HepG2 (cell line): ENCODE measurements at regions not wholly inside any gene's neighbourhood (a gene's known extent, or its start where the extent isn't known, plus 50 kb on each side); places are given as distances from the start of the nearest gene placed in this dataset.

ENCODE experiments used
- ATAC-seq: fragments of 200-7000 bp; cut with Tn5 transposase; 3 replicates; pipeline ENCODE4 v1.9.1; 2020; ENCODE audit warnings: mild to moderate bottlenecking, moderate library complexity
- BruUV-seq: library from RNA; stranded (reverse); fragments of 400-500 nt; replicated peaks from 2 replicates; lab custom pipeline; 2021; lab: Mats Ljungman, UMichigan
- CTCF ChIA-PET: fragments of 300-600 bp; formaldehyde crosslinking; extraction: SDS; loops from one replicate; lab custom pipeline; 2021; ENCODE audit warnings: low total read pairs, inconsistent platforms, low intra/inter-chr PET ratio; lab: Yijun Ruan, JAX
- POLR2A ChIA-PET: fragments of 350-600 bp; sonication (Branson Sonifier 250); formaldehyde crosslinking; loops from one replicate; lab custom pipeline; 2020; ENCODE audit warnings: antibody characterized with exemption, inconsistent platforms; lab: Yijun Ruan, JAX
- DNase-seq: peaks from one replicate; pipeline ENCODE4 v3.0.0-alpha.2; 2015; ENCODE audit warnings: low spot score
- FAIRE-seq: peaks from 3 replicates; lab custom pipeline; 2011; peaks lifted over from hg19 to GRCh38; lab: Jason Lieb, UNC
- H2AFZ ChIP-seq: one replicate; pipeline ENCODE4 v1.6.1; 2011; ENCODE audit warnings: low read length, inconsistent platforms
- H3K27ac ChIP-seq: fragments of 300-600 bp; 3 replicates; pipeline ENCODE4 v1.8.0; 2011; ENCODE audit warnings: mixed run types, mild to moderate bottlenecking, mixed read lengths, low read length, inconsistent platforms; ENCODE audit not compliant: insufficient read depth; ENCODE audit errors: extremely low read length
- H3K27me3 ChIP-seq, 2 experiments: fragments of 200-600 bp in 1 of 2; 2 replicates in 1 of 2; 3 replicates in 1 of 2; pipeline versions ENCODE4 v1.6.0 to v1.8.0; 2011; ENCODE audit warnings: low read length in 2 of 2, mild to moderate bottlenecking in 2 of 2, moderate library complexity in 2 of 2, inconsistent platforms in 1 of 2; ENCODE audit not compliant: insufficient read depth in 2 of 2, control insufficient read depth in 1 of 2
- H3K36me3 ChIP-seq, 2 experiments: fragments of 200-600 bp in 1 of 2; replicated peaks in 1 of 2; 2 replicates in 1 of 2; 3 replicates in 1 of 2; pipeline versions ENCODE4 v1.5.1 to v1.8.0; 2011; ENCODE audit warnings: low read length in 2 of 2, inconsistent platforms in 1 of 2; ENCODE audit not compliant: insufficient read depth in 2 of 2, control insufficient read depth in 1 of 2
- H3K4me1 ChIP-seq: 2 replicates; pipeline ENCODE4 v1.5.1; 2012; ENCODE audit warnings: low read length, inconsistent platforms; ENCODE audit not compliant: insufficient read depth
- H3K4me2 ChIP-seq: 2 replicates; pipeline ENCODE4 v1.6.0; 2011; ENCODE audit warnings: low read depth, low read length, inconsistent platforms
- H3K4me3 ChIP-seq, 3 experiments: fragments of 200-600 bp in 1 of 3; sonication (generic), shearing (Covaris generic) in 1 of 3; replicated peaks in 1 of 3; 2 replicates each; pipeline ENCODE4 v1.5.1; 2011 to 2016; ENCODE audit warnings: low read length in 3 of 3, inconsistent platforms in 2 of 3, low read depth in 2 of 3, mild to moderate bottlenecking in 2 of 3, control low read depth in 1 of 3, mixed read lengths in 1 of 3; ENCODE audit not compliant: insufficient read depth in 1 of 3
- H3K79me2 ChIP-seq: one replicate; pipeline ENCODE4 v1.6.1; 2011; ENCODE audit warnings: low read length, inconsistent platforms; ENCODE audit not compliant: insufficient read depth
- H3K9ac ChIP-seq: 2 replicates; pipeline ENCODE4 v1.6.0; 2011; ENCODE audit warnings: mild to moderate bottlenecking, low read depth, low read length, inconsistent platforms; ENCODE audit not compliant: insufficient read depth
- H3K9me3 ChIP-seq: 2 replicates; pipeline ENCODE4 v1.5.1; 2012; ENCODE audit warnings: mild to moderate bottlenecking, low read length
- H4K20me1 ChIP-seq: 2 replicates; pipeline ENCODE4 v1.6.0; 2011; ENCODE audit warnings: inconsistent platforms, mild to moderate bottlenecking, low read length, moderate library complexity; ENCODE audit not compliant: insufficient read depth
- MBD4 ChIP-seq: IDR thresholded peaks from 2 replicates; pipeline ENCODE4 v1.6.1; 2012; ENCODE audit warnings: low read length, inconsistent platforms, borderline replicate concordance
- RFX5 ChIP-seq: IDR thresholded peaks from 2 replicates; pipeline ENCODE4 v1.6.1; 2011; ENCODE audit warnings: low read depth, low read length, improper control_type of control experiment
- ZNF564 ChIP-seq: sonication (generic); formaldehyde crosslinking; IDR thresholded peaks from 2 replicates; pipeline ENCODE4 v1.8.1; 2023; ENCODE audit warnings: mild to moderate bottlenecking, missing genetic modification reagents
- WGBS: methylation state at CpG from one replicate; pipeline ENCODE4 v1.1.6; 2017; ENCODE audit warnings: low lambda C conversion rate; 5-methylcytosine and 5-hydroxymethylcytosine counted together
- in situ Hi-C: cut with HindIII; loops from 2 replicates; pipeline ENCODE4 v1.10.0; 2017; ENCODE audit warnings: low pct_unique_long_range_greater_than_20kb; ENCODE audit not compliant: extremely low pct_ligation_motif_present
- intact Hi-C: fragments of 100-400 bp; cut with micrococcal nuclease; formaldehyde crosslinking; loops from one replicate; pipeline ENCODE4 v1.10.0; 2022; ENCODE audit not compliant: unreplicated experiment
- TF ChIP-seq, protein P1 (sequence below): sonication (generic); formaldehyde crosslinking; IDR thresholded peaks from 2 replicates; pipeline ENCODE4 v1.4.0; 2020; ENCODE audit warnings: missing genetic modification reagents

DNA sequence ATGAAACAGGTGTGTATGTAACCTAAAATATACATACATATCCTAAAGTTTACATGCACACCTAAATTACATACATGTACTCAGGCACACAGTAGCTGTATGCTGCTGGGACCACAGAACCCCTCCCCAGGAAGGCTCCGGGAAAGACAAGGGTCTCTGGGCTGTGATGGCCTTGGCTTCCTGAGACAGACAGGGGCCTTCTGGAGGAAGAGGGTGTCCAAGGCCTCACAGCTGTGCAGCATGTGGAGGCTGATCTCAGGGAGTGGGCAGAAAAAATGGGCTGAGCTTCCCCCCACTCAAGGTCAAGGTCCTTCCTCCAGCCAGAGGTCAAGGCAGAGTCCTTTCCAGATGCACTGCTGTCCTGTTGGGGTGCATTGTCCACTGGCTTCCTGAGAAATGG, 129.1 kb upstream of the THBS2 start:
- H3K27me3 ChIP-seq = peaks cover 3 to 35% of the 10 kb centered on the region in 2 experiments
- CTCF ChIA-PET = no interaction called here
- no peaks in the 10 kb centered on the region for H4K20me1 ChIP-seq
- no peak overlapping the region for H3K4me3 ChIP-seq
- no peak for DNase-seq
- BruUV-seq = no TSS peak
- no peak overlapping the region for H3K4me2 ChIP-seq
- WGBS = 39% methylated on average over 1 of the region's 1 CpG
- POLR2A ChIA-PET = no interaction called here
- no peaks in the 10 kb centered on the region for H3K79me2 ChIP-seq
- no peaks in the 10 kb centered on the region for H3K4me1 ChIP-seq
- no peak for FAIRE-seq
- in situ Hi-C loops (no loop called here), intact Hi-C loops (no loop called here)
- H3K9ac ChIP-seq = no peak overlapping the region
- H3K36me3 ChIP-seq = no peaks in the 10 kb centered on the region
- ATAC-seq = no peak
- no peaks in the 10 kb centered on the region for H3K9me3 ChIP-seq
- TF ChIP-seq MBD4 = no peak
- TF ChIP-seq ZNF564 (CRISPR knock-in tag) = no peak
- H2AFZ ChIP-seq = no peak overlapping the region
- no peak overlapping the region for H3K27ac ChIP-seq

DNA sequence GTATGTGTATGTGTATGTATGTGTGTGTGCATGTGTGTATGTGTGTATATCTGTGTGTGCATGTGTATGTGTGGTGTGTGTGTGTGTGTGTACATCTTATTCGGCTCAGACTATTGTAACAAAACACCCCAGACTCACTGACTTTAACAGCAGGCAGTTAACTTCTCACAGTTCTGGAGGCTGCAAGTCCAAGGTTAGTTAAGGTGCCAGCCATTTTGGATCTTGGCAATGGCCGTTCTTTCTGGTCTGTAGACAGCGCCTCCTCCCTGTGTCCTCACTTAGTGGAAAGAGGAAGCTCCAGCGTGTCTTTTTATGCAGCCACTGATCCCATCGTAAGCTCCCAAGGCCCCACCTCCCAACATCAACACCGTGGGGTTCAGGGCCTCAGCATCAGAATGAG, 128.3 kb upstream of the THBS2 start:
- intact Hi-C loops = no loop called here

More for the DNA sequence above, 128.3 kb upstream of the THBS2 start:
- Histone ChIP-seq H3K4me3 (no peak overlapping the region), H2AFZ (no peak overlapping the region), H3K4me2 (no peak overlapping the region), H3K4me1 (no peaks in the 10 kb centered on the region), H3K79me2 (no peaks in the 10 kb centered on the region), H3K27me3 (peaks cover 3 to 27% of the 10 kb centered on the region in 2 experiments), H3K27ac (no peak overlapping the region), H4K20me1 (no peaks in the 10 kb centered on the region), H3K9me3 (no peaks in the 10 kb centered on the region)
- POLR2A ChIA-PET = no interaction called here
- in situ Hi-C loops = no loop called here
- CTCF ChIA-PET = no interaction called here
- 3% methylated on average over 5 of the region's 6 CpGs for WGBS
- BruUV-seq = no TSS peak
- DNase-seq = no peak
- TF ChIP-seq RFX5 = no peak
- TF ChIP-seq, protein P1, sequence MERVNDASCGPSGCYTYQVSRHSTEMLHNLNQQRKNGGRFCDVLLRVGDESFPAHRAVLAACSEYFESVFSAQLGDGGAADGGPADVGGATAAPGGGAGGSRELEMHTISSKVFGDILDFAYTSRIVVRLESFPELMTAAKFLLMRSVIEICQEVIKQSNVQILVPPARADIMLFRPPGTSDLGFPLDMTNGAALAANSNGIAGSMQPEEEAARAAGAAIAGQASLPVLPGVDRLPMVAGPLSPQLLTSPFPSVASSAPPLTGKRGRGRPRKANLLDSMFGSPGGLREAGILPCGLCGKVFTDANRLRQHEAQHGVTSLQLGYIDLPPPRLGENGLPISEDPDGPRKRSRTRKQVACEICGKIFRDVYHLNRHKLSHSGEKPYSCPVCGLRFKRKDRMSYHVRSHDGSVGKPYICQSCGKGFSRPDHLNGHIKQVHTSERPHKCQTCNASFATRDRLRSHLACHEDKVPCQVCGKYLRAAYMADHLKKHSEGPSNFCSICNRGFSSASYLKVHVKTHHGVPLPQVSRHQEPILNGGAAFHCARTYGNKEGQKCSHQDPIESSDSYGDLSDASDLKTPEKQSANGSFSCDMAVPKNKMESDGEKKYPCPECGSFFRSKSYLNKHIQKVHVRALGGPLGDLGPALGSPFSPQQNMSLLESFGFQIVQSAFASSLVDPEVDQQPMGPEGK = no peak
- TF ChIP-seq, all 625 proteins: peak for 0
- FAIRE-seq (no peak), ATAC-seq (no peak)
- no peaks in the 10 kb centered on the region for H3K36me3 ChIP-seq
- H3K9ac ChIP-seq = no peak overlapping the region
